Heart right ventricle (tissue), 16 donors: ENCODE measurements at regions not wholly inside any gene's neighbourhood (a gene's known extent, or its start where the extent isn't known, plus 50 kb on each side); places are given as distances from the start of the nearest gene placed in this dataset.
A peak's percentile ranks its signal among the peaks of the same experiment; 100 is the strongest.
"Not testable (repeated sequence)": the region's sequence is repeated elsewhere in the genome, so short reads cannot be mapped to it uniquely, and the experiment has no call there.

ENCODE experiments used
- ATAC-seq, 8 donors: fragments of 200-7000 bp; cut with Tn5 transposase; one replicate each; pipeline ENCODE4 v1.9.1; 2020; ENCODE audit warnings: mild to moderate bottlenecking in 8 of 8, moderate library complexity in 8 of 8, moderate number of reproducible peaks in 1 of 8
- DNase-seq, 2 donors: peaks; one replicate each; pipeline ENCODE4 v3.0.0-alpha.2; 2020
- H3K27ac ChIP-seq, 10 donors: fragments of 200-600 bp; sonication (generic) in 2 of 10; one replicate each; pipeline versions ENCODE4 v1.5.0 to v1.8.0; 2020 to 2022; ENCODE audit warnings: mild to moderate bottlenecking in 3 of 10
- H3K27me3 ChIP-seq, 7 donors: fragments of 200-600 bp; one replicate each; pipeline ENCODE4 v1.8.0; 2021 to 2022; ENCODE audit warnings: mild to moderate bottlenecking in 2 of 7
- H3K36me3 ChIP-seq, 9 donors: fragments of 200-600 bp; sonication (generic) in 1 of 9; one replicate each; pipeline versions ENCODE4 v1.5.0 to v1.8.0; 2020 to 2022; ENCODE audit warnings: mild to moderate bottlenecking in 2 of 9
- H3K4me1 ChIP-seq, 9 donors: fragments of 200-600 bp; sonication (generic) in 1 of 9; one replicate each; pipeline versions ENCODE4 v1.5.0 to v1.8.0; 2020 to 2022; ENCODE audit warnings: mild to moderate bottlenecking in 4 of 9
- H3K4me3 ChIP-seq, 10 donors: fragments of 200-600 bp; sonication (generic) in 2 of 10; one replicate each; pipeline versions ENCODE4 v1.5.0 to v1.8.0; 2020 to 2022; ENCODE audit warnings: mild to moderate bottlenecking in 7 of 10, moderate library complexity in 2 of 10
- H3K9me3 ChIP-seq, 11 donors: fragments of 200-600 bp in 10 of 11; sonication (generic) in 2 of 11; one replicate each; pipeline versions ENCODE4 v1.5.0 to v1.8.0; 2013 to 2022; ENCODE audit warnings: mild to moderate bottlenecking in 2 of 11, control low read depth in 1 of 11, moderate library complexity in 1 of 11
- WGBS, 2 donors: extraction: QIAGEN DNeasy Blood & Tissue Kit; methylation state at CpG; one replicate each; pipeline ENCODE4 v1.1.7; 2013; ENCODE audit warnings: inconsistent platforms in 1 of 2; 5-methylcytosine and 5-hydroxymethylcytosine counted together
- intact Hi-C, 10 donors: fragments of 100-400 bp; cut with DNase I; formaldehyde crosslinking; loops; one replicate each; pipeline versions ENCODE4 v1.11.1 to v1.14.2; 2022
- TF ChIP-seq, protein P1 (sequence below), 9 donors: fragments of 200-600 bp; sonication (generic) in 2 of 9; IDR thresholded peaks; one replicate each; pipeline versions ENCODE4 v1.5.0 to v1.8.0; 2021 to 2022; ENCODE audit warnings: antibody characterized with exemption in 9 of 9, mild to moderate bottlenecking in 5 of 9, moderate library complexity in 1 of 9
- donor health status: Arrhythmogenic right ventricular cardiomyopathy.
- donor health status: ischemic (EF 13 %, LVEDD 7.1; RV severe dilation, severe dysfunction).
- donor health status: healthy with polysubstance abuse.
- donor health status: DM: no; HTN: yes; CAD: no.
- donor health status: DM: no; HTN: no; CAD: no.
- donor health status: ischemic (EF 25% LVEDD 6.9; RV normal size, moderate dysfunction).
- donor health status: ischemic (EF 25% LVEDD 5.7; RV mildly dilated, moderate dysfunction).
- donor health status: healthy.
- donor health status: DM: yes; HTN: yes; CAD: no.
- donor health status: Ischemic cardiomyopathy.
- donor health status: ischemic (EF 35%, LVEDD 5.7; RV mildly dilated, moderate dysfunction).
- donor health status: nonischemic (EF 11% LVEDD 7.7; RV severe dilation, severe dysfunction).
- donor health status: DM: yes; HTN: yes; CAD: no.
- donor health status: PGD.
- donor health status: ischemic (EF 29% LVEDD 5.4; RV normal size, mild dysfunction).
- donor health status: nonischemic (EF 23%, LVEDD 6.1; RV moderate dilation, normal function).

DNA sequence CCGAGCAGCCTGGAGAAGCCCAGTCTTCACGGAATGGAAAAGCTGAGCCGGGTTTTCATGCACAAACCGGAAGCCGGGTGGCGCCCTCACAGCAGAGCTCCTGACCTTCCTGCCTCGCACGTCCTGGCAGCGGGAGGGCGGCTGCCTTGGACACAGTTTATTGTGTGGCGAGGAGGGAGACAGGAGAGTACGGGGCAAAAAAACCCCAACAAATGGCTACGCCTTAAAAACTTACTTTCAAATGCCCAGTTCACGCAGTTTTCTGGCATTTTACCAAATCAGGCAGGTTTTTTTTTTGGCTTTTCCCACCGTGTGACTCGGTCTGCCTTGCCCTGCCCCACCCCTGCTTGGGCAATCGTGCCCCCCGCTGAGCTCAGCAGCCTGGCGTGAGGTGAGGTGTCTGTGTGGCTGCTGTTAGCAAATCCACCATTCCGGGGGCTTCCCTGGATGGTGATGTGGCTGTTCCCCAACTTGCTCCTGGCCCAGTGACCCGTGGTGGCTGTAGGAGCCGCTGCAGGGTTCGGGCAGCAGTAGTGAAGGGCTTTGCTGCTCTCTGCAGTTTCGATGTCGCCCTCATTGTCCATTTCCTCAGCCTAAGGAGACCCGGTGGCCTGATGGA, 187.1 kb upstream of the SULF2 start:
- H3K27ac ChIP-seq, result peak overlapping the region; percentile 29 to 87 (median 62)
- ATAC-seq (peak; percentile 49 to 88 (median 78)), DNase-seq (peak; percentile 52 to 56)
- TF ChIP-seq, protein P1, sequence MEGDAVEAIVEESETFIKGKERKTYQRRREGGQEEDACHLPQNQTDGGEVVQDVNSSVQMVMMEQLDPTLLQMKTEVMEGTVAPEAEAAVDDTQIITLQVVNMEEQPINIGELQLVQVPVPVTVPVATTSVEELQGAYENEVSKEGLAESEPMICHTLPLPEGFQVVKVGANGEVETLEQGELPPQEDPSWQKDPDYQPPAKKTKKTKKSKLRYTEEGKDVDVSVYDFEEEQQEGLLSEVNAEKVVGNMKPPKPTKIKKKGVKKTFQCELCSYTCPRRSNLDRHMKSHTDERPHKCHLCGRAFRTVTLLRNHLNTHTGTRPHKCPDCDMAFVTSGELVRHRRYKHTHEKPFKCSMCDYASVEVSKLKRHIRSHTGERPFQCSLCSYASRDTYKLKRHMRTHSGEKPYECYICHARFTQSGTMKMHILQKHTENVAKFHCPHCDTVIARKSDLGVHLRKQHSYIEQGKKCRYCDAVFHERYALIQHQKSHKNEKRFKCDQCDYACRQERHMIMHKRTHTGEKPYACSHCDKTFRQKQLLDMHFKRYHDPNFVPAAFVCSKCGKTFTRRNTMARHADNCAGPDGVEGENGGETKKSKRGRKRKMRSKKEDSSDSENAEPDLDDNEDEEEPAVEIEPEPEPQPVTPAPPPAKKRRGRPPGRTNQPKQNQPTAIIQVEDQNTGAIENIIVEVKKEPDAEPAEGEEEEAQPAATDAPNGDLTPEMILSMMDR (IDR thresholded peaks at IDR 0.05), result peak in 6 of 9 donors; percentile 13 to 44 (median 26)
- 32 to 33% methylated on average over 26 of the region's 26 CpGs for WGBS, 2 donors
- H3K27me3 ChIP-seq, result peaks cover 0 to 21% (median 8%) of the 10 kb centered on the region in 7 donors
- not testable (repeated sequence) for H3K36me3 ChIP-seq, H3K9me3 ChIP-seq
- peak overlapping the region in 3 of 10 donors; percentile 7 to 21 (median 17) for H3K4me3 ChIP-seq
- H3K4me1 ChIP-seq, result peaks cover 0 to 29% (median 18%) of the 10 kb centered on the region in 9 donors
- intact Hi-C loops, result loop anchor here in 2 of 10 donors (10.0 kb wide), 2 partner anchors 188 to 312 kb away; partner anchors contain the start of gene SULF2 (in 1 of the 2)

DNA sequence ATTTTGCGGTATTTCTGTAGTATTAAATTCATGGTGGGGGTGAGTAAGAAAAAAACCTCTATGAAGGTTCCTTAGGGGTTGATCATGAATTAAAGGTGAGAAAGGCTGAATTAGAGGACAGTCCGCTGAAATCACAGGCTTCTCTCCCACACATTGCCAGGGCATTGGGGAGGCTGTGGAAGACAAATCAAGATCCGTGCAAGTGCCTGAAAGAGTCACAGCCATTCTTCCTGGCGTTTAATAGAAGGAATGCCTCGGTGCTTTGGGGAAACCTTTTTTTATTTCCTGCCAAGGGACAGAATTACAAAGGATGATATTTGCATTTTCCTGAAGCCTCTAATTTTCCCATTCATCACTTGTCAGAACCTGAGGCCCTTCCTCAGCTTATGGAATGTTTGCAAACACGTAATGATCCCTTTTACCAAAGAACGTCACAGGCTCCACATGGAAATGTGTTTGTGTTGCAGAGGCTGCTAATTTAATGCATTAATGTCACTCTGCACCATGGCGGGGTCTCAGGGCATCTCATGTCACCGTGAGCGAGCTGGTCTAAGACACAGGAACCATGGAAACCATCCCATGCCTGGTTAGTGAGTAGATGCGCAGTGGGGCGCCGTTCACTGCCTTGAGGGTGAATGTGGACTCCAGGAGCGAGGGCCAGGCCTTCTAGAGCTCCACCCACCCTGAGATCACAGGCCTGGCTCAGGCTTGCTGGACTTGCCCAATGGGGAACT, 185.9 kb upstream of the SULF2 start:
- intact Hi-C loops, result loop anchor here in 2 of 10 donors (10.0 kb wide), 2 partner anchors 186 to 314 kb away; partner anchors contain the start of gene SULF2 (in 1 of the 2)
- TF ChIP-seq, protein P1 (IDR thresholded peaks at IDR 0.05), result no peak
- 94% methylated on average over 14 of the region's 14 CpGs for WGBS, 2 donors
- ATAC-seq, result no peak
- no peak overlapping the region for H3K4me3 ChIP-seq
- peaks cover 0 to 17% (median 8%) of the 10 kb centered on the region in 7 donors for H3K27me3 ChIP-seq
- H3K36me3 ChIP-seq, result no peaks in the 10 kb centered on the region
- DNase-seq, result no peak
- no peaks in the 10 kb centered on the region for H3K9me3 ChIP-seq
- H3K4me1 ChIP-seq, result peaks cover 0 to 29% (median 18%) of the 10 kb centered on the region in 9 donors
- H3K27ac ChIP-seq, result peak overlapping the region in 5 of 10 donors; percentile 15 to 73 (median 56)

DNA sequence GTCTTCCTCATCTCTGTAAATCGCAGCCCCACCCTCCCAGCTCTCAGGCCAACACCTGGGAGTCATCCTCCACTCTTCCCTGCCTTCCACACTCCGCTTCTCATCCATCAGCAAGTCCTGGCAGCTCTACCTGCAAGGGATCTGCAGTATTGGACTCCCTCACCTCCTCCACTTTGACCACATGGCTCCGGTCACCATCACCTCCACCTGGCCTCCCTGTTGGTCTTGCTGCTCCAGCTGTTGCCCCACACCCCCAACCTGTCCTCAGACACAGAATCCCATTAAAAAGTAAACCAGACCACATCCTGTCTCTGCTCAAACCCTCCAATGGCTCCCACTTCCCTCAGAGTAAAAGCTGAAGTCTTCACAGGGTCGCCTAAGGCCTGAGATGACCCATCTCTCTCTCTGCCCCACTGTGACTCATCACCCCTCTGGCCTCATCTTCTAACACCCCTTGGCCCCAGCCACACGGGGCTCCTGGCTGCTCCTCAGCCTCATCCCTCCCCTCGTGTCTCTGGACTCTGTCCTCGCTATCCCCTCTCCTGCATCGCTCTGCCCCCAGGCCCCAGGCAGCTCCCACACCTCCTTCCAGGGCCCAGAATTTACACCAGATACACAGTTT, 185.1 kb upstream of the SULF2 start:
- TF ChIP-seq, protein P1 (IDR thresholded peaks at IDR 0.05), result no peak
- Histone ChIP-seq H3K36me3 (no peaks in the 10 kb centered on the region), H3K4me1 (peaks cover 0 to 29% (median 18%) of the 10 kb centered on the region in 9 donors), H3K4me3 (no peak overlapping the region), H3K27ac (no peak overlapping the region), H3K9me3 (no peaks in the 10 kb centered on the region), H3K27me3 (peaks cover 0 to 18% (median 8%) of the 10 kb centered on the region in 7 donors)
- ATAC-seq, result no peak
- intact Hi-C loops, result loop anchor here in 2 of 10 donors (10.0 kb wide), 2 partner anchors 186 to 314 kb away; partner anchors contain the start of gene SULF2 (in 1 of the 2)
- WGBS, 2 donors, result 79 to 87% methylated on average over 8 of the region's 8 CpGs
- no peak for DNase-seq

DNA sequence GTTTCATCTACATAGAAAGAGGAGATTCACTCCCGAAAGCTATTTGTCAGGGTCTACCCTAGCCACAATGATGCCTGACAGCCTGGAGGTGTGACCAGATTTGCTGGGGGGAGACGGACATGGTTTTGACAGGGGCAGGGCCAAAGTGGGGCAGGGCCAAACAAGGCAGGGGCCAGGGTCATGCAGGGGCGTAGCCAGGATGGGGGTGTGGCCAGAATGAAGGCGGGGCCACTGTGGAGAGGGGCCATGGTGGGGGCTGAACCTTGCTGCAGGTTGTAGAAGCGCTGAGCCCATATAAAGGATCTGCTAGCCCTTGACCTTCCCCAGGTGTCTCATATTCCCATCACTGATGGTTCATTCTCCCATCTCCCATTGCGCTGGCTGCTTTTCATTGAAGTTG, 184.1 kb upstream of the SULF2 start:
- ATAC-seq (no peak), DNase-seq (no peak)
- peaks cover 0 to 27% (median 16%) of the 10 kb centered on the region in 9 donors for H3K4me1 ChIP-seq
- H3K27me3 ChIP-seq, result peaks cover 0 to 17% (median 10%) of the 10 kb centered on the region in 7 donors
- 94 to 95% methylated on average over 6 of the region's 6 CpGs for WGBS, 2 donors
- no peak overlapping the region for H3K4me3 ChIP-seq
- H3K9me3 ChIP-seq, result no peaks in the 10 kb centered on the region
- TF ChIP-seq, protein P1 (IDR thresholded peaks at IDR 0.05), result no peak
- no peaks in the 10 kb centered on the region for H3K36me3 ChIP-seq
- intact Hi-C loops, result no loop called here
- H3K27ac ChIP-seq, result no peak overlapping the region
